Chondrocyte (in vitro differentiated cells): ENCODE measurements at regions not wholly inside any gene's neighbourhood (a gene's known extent, or its start where the extent isn't known, plus 50 kb on each side); places are given as distances from the start of the nearest gene placed in this dataset.

Experiments used
- DNase-seq: peaks from one replicate; pipeline ENCODE4 v3.0.0; 2021; ENCODE audit warnings: mixed read lengths, low spot score
- H3K27ac Mint-ChIP-seq: one replicate; pipeline ENCODE4 v1.8.0; 2021; ENCODE audit warnings: mild to moderate bottlenecking, moderate library complexity, mixed read lengths; ENCODE audit not compliant: unreplicated experiment
- H3K27me3 Mint-ChIP-seq: 2 replicates; pipeline ENCODE4 v1.8.0; 2021; ENCODE audit warnings: low read depth, mixed read lengths
- H3K36me3 Mint-ChIP-seq: 2 replicates; pipeline ENCODE4 v1.8.0; 2021; ENCODE audit warnings: low read depth, mixed read lengths
- H3K4me1 Mint-ChIP-seq: 2 replicates; pipeline ENCODE4 v1.8.0; 2021; ENCODE audit warnings: low read depth, mild to moderate bottlenecking, mixed read lengths
- H3K4me3 Mint-ChIP-seq: one replicate; pipeline ENCODE4 v1.8.0; 2021; ENCODE audit warnings: mild to moderate bottlenecking, moderate library complexity, mixed read lengths; ENCODE audit not compliant: unreplicated experiment
- H3K9me3 Mint-ChIP-seq: 2 replicates; pipeline ENCODE4 v1.8.0; 2021; ENCODE audit warnings: low read depth, mixed read lengths
- CTCF ChIP-seq: fragments of 200-600 bp; sonication (generic); IDR thresholded peaks from 2 replicates; pipeline ENCODE4 v1.5.0; 2021; ENCODE audit warnings: antibody characterized with exemption, mild to moderate bottlenecking, moderate library complexity

GRCh38 chr13:76754414-76754813 is 131.8 kb downstream of the KCTD12 start:
- no peaks in the 10 kb centered on the region for H3K27me3 Mint-ChIP-seq
- H3K27ac Mint-ChIP-seq = no peak overlapping the region
- TF ChIP-seq CTCF = no peak
- peaks cover 8% of the 10 kb centered on the region for H3K4me1 Mint-ChIP-seq
- H3K9me3 Mint-ChIP-seq = no peaks in the 10 kb centered on the region
- no peaks in the 10 kb centered on the region for H3K36me3 Mint-ChIP-seq
- H3K4me3 Mint-ChIP-seq = no peak overlapping the region
- DNase-seq = no peak

- H3K27me3 Mint-ChIP-seq = no peaks in the 10 kb centered on the region
- DNase-seq = no peak
- no peak overlapping the region for H3K4me3 Mint-ChIP-seq
- no peaks in the 10 kb centered on the region for H3K36me3 Mint-ChIP-seq
- H3K27ac Mint-ChIP-seq = no peak overlapping the region
- TF ChIP-seq CTCF = no peak
- H3K9me3 Mint-ChIP-seq = no peaks in the 10 kb centered on the region
- H3K4me1 Mint-ChIP-seq = peaks cover 8% of the 10 kb centered on the region
Observed at GRCh38 chr13:76751278-76751677, 134.9 kb downstream of the KCTD12 start.

- no peaks in the 10 kb centered on the region for H3K27me3 Mint-ChIP-seq
Observed at GRCh38 chr13:76750126-76750525, 136.1 kb downstream of the KCTD12 start.

GRCh38 chr13:76745261-76746200 is 140.7 kb downstream of the KCTD12 start:
- H3K36me3 Mint-ChIP-seq = peaks cover 3% of the 10 kb centered on the region
- H3K4me1 Mint-ChIP-seq = no peaks in the 10 kb centered on the region
- H3K9me3 Mint-ChIP-seq = peaks cover 22% of the 10 kb centered on the region
- TF ChIP-seq CTCF = no peak
- H3K4me3 Mint-ChIP-seq = no peak overlapping the region
- H3K27me3 Mint-ChIP-seq = no peaks in the 10 kb centered on the region
- no peak for DNase-seq
- no peak overlapping the region for H3K27ac Mint-ChIP-seq

More at GRCh38 chr13:76750126-76750525, 136.1 kb downstream of the KCTD12 start:
- Mint-ChIP-seq H3K4me3 (no peak overlapping the region), H3K27ac (no peak overlapping the region), H3K9me3 (no peaks in the 10 kb centered on the region), H3K4me1 (peaks cover 8% of the 10 kb centered on the region), H3K36me3 (no peaks in the 10 kb centered on the region)
- no peak for DNase-seq
- TF ChIP-seq CTCF = no peak

GRCh38 chr13:76741624-76742023 is 144.6 kb downstream of the KCTD12 start:
- Mint-ChIP-seq H3K27ac (no peak overlapping the region), H3K4me1 (no peaks in the 10 kb centered on the region), H3K4me3 (no peak overlapping the region), H3K9me3 (peaks cover 22% of the 10 kb centered on the region), H3K27me3 (no peaks in the 10 kb centered on the region), H3K36me3 (peaks cover 3% of the 10 kb centered on the region)
- no peak for DNase-seq
- no peak for TF ChIP-seq CTCF
